ENCODE measurements at regions not wholly inside any gene's neighbourhood (a gene's known extent, or its start where the extent isn't known, plus 50 kb on each side); places are given as distances from the start of the nearest gene placed in this dataset.

DNA sequence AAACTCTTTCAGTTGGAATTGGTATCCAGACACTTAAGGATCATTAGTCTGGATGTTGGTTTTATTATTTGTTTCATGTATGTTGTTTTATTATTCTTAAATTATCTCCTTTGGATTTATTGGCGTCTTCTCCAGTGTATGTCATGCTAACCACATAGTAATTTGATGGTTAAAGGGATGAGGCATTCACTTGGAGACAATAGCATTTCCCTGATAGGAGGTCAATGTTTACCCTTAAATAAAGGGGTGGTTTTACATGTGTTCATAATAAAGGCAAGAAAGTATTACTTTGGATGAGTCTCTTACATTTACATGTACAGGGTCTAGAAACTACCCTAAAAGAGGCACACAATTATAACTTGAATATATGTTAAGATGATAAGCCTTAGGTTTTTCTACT is 51.2 kb upstream of the RNF144B start:
- DNase-seq (ENCODE audit: low read depth in 2 of 2) = no peak

DNA sequence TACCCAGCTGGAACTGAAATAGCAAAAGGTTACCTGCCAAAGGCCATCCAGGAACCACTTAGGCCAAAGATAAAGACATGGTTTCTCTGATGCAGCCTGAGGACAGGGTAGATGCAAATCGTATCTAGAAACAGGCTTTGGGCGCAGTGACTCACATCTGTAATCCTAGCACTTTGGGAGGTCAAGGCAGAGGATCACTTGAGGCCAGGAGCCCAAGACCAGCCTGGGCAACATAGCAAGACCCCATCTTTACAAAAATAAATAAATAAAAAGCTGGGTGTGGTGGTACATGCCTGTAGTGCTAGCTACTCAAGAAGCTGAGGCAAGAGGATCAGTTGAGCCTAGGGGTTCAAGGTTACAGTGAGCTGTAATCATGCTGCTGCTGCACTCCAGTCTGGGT is 52.9 kb upstream of the RNF144B start:
- no peak for DNase-seq (ENCODE audit: low read depth in 2 of 2)

DNA sequence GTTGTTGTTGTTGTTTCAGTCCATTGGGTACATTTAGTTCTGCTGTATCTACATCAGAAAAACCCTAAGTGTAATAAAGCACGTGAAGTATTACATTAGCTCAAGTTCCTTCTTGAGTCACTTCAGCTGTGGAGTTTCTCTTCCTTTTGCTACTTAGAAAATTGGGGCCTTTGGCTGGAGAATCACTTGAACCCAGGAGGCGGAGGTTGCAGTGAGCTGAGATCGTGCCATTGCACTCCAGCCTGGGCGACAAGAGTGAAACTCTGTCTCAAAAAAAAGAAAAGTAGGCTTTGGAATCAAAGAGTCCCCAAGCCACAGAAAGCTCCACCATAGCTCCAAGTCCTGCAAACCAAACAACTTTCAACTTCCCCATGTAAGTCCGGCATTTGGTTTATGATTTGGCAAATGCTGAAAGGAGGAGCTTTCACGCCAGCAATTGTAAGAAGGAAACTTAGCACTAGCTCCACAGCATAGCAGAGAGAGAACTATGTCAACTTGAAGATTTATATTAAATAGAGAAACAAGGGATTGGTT is 56.5 kb upstream of the RNF144B start:
- DNase-seq (ENCODE audit: low read depth in 2 of 2) = no peak

DNA sequence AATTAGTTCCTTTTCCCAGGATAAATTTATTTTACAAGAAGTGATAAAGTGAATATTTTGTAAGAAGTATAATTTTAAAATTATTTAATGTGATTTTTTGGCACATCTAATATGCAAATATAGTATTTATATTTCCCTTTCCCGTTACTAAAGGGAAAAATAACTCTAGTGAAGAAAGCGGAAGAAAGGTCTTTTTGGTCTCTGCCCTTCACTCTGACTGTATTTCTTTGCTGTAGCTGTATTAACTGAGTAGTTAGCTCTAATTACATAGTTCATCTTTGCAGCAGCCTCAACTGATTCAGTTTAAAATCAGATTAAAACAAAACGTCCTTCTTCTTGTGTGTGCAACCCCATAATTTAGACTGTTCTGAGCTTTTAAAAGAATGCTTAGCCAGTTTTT is 57.4 kb upstream of the RNF144B start:
- DNase-seq (ENCODE audit: low read depth in 2 of 2) = no peak

GRCh38 chr6:18328540-18328939 is 58.6 kb upstream of the RNF144B start:
- no peak for DNase-seq (ENCODE audit: low read depth in 2 of 2)

DNA sequence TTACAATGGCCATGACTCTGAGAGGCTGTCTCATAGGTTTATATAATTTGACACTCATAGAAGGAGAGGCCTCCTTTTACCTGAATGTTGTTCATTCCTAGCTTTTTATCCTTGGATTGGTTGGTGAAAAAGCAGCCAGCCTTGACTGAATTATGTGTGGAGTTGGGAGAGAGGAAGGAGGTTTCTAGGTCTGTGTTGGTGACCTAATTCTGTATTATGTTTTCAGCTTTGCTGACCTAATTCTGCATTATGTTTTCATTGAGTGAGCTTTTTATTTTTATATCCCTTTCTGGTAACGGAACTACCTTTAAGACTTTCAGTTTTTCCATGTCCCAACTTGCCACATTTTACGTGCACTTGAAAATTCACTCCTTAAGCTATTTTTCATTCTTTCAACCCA is 59.1 kb upstream of the RNF144B start:
- no peak for DNase-seq (ENCODE audit: low read depth in 2 of 2)

GRCh38 chr6:18327626-18328025 is 59.5 kb upstream of the RNF144B start:
- DNase-seq (ENCODE audit: low read depth in 2 of 2) = no peak

DNA sequence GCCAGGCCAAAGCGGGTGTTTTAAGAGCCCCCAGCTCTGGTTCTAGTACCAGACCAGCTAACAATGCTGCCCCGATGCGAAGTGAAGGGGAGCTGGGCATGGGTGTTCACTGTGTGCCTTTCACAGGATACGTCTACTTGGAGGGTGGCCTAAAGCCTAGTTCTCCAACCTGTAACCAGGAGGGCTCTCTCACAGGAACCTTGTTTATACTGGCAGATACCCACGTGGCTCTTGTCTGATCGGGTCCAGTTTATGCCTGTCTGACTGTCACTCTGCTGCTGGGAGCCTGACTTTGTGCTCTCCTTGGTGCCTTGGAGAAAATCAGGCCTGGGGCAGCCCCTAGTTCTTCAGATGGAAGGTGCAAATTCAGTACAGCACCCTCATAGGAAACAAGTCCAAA is 60.2 kb upstream of the RNF144B start:
- DNase-seq (ENCODE audit: low read depth in 2 of 2) = no peak

- DNase-seq (ENCODE audit: low read depth in 2 of 2) = no peak
Observed at GRCh38 chr6:18326001-18326400, 61.1 kb upstream of the RNF144B start.

- no peak for DNase-seq (ENCODE audit: low read depth in 2 of 2)
Observed at GRCh38 chr6:18324706-18325042, 60.3 kb upstream of the DEK start.

- DNase-seq (ENCODE audit: low read depth in 2 of 2) = peak in 1 of 2 donors; percentile 3
Observed at GRCh38 chr6:18323935-18324705, 59.8 kb upstream of the DEK start.

- no peak for DNase-seq (ENCODE audit: low read depth in 2 of 2)
Observed at GRCh38 chr6:18317850-18318249, 53.5 kb upstream of the DEK start.

- no peak for DNase-seq (ENCODE audit: low read depth in 2 of 2)
Observed at GRCh38 chr6:18314317-18314997, 50.1 kb upstream of the DEK start.

All from activated CD4-positive, alpha-beta T cell treated with anti-CD3 and anti-CD28 coated beads for 24 hours (primary cell).